Neural cell (in vitro differentiated cells): ENCODE measurements at regions not wholly inside any gene's neighbourhood (a gene's known extent, or its start where the extent isn't known, plus 50 kb on each side); places are given as distances from the start of the nearest gene placed in this dataset.

Experiments used
- H2AFZ ChIP-seq: fragments of 200-600, 300-800 bp; sonication (generic), shearing (Covaris generic); 2 replicates; pipeline ENCODE4 v1.6.0; 2014; ENCODE audit warnings: low read depth, mild to moderate bottlenecking, antibody characterized with exemption, low read length, moderate library complexity
- H3F3A ChIP-seq: fragments of 200-600 bp; shearing (Covaris generic); 2 replicates; pipeline ENCODE4 v1.6.1; 2016; ENCODE audit warnings: mild to moderate bottlenecking, moderate library complexity, mixed read lengths, antibody characterized with exemption, low read length; ENCODE audit not compliant: insufficient read depth, poor library complexity, severe bottlenecking
- H3K27ac ChIP-seq: fragments of 200-600, 300-800 bp; sonication (generic), shearing (Covaris generic); 2 replicates; pipeline ENCODE4 v1.5.1; 2014; ENCODE audit warnings: mild to moderate bottlenecking, low read length, moderate library complexity
- H3K27me3 ChIP-seq: fragments of 300-800, 200-600 bp; sonication (generic), shearing (Covaris generic); 2 replicates; pipeline ENCODE4 v1.6.0; 2014; ENCODE audit warnings: mild to moderate bottlenecking, low read depth, low read length, moderate library complexity; ENCODE audit not compliant: insufficient read depth
- H3K36me3 ChIP-seq: fragments of 300-800, 200-600 bp; sonication (generic), shearing (Covaris generic); 2 replicates; pipeline ENCODE4 v1.5.1; 2014; ENCODE audit warnings: mild to moderate bottlenecking, antibody characterized with exemption, low read length, moderate library complexity; ENCODE audit not compliant: insufficient read depth
- H3K4me2 ChIP-seq: fragments of 300-800, 200-600 bp; sonication (generic), shearing (Covaris generic); 2 replicates; pipeline ENCODE4 v1.6.0; 2014; ENCODE audit warnings: mild to moderate bottlenecking, low read length
- H3K4me3 ChIP-seq: fragments of 300-800, 200-600 bp; sonication (generic), shearing (Covaris generic); 2 replicates; pipeline ENCODE4 v1.5.1; 2014; ENCODE audit warnings: mild to moderate bottlenecking, low read length, moderate library complexity
- H3K79me2 ChIP-seq: fragments of 200-600 bp; shearing (Covaris generic); replicated peaks from 2 replicates; pipeline ENCODE4 v1.6.0; 2014; ENCODE audit warnings: mild to moderate bottlenecking, low read length, moderate library complexity; ENCODE audit not compliant: insufficient read depth
- H3K9ac ChIP-seq: fragments of 300-800, 200-600 bp; sonication (generic), shearing (Covaris generic); 2 replicates; pipeline ENCODE4 v1.6.1; 2016; ENCODE audit warnings: mild to moderate bottlenecking, low read length, mixed read lengths
- H3K9me2 ChIP-seq: fragments of 200-600 bp; shearing (Covaris generic); 2 replicates; pipeline ENCODE4 v1.6.1; 2016; ENCODE audit warnings: mild to moderate bottlenecking, low read length, mixed read lengths; ENCODE audit not compliant: insufficient read depth
- H3K9me3 ChIP-seq: fragments of 200-600, 300-800 bp; sonication (generic), shearing (Covaris generic); 2 replicates; pipeline ENCODE4 v1.6.1; 2016; ENCODE audit warnings: mild to moderate bottlenecking, mixed run types, low read length, moderate library complexity, mixed read lengths
- H4K20me1 ChIP-seq: fragments of 200-600 bp; shearing (Covaris generic); 2 replicates; pipeline ENCODE4 v1.6.1; 2016; ENCODE audit warnings: mild to moderate bottlenecking, mixed run types; ENCODE audit not compliant: insufficient read depth
- EP300 ChIP-seq: fragments of 450-650 bp; conservative IDR thresholded peaks from 2 replicates; pipeline ENCODE4 v1.6.1; 2014; ENCODE audit warnings: antibody characterized with exemption, mild to moderate bottlenecking, moderate library complexity; ENCODE audit not compliant: poor library complexity, severe bottlenecking
- EZH2 ChIP-seq: fragments of 200-600, 300-800 bp; shearing (Covaris generic), sonication (generic); IDR thresholded peaks from 2 replicates; pipeline ENCODE4 v1.6.1; 2014; ENCODE audit warnings: antibody characterized with exemption, low read length, borderline replicate concordance, mild to moderate bottlenecking; ENCODE audit not compliant: insufficient read depth, poor library complexity, severe bottlenecking
- MXI1 ChIP-seq: fragments of 450-650 bp; conservative IDR thresholded peaks from 2 replicates; pipeline ENCODE4 v1.6.1; 2014; ENCODE audit warnings: antibody characterized with exemption, mild to moderate bottlenecking; ENCODE audit not compliant: poor library complexity, severe bottlenecking
- POLR2AphosphoS5 ChIP-seq: IDR thresholded peaks from 2 replicates; pipeline ENCODE4 v1.6.1; 2012
- RAD21 ChIP-seq: fragments of 450-650 bp; conservative IDR thresholded peaks from 2 replicates; pipeline ENCODE4 v1.6.1; 2014; ENCODE audit warnings: antibody characterized with exemption, mild to moderate bottlenecking, moderate library complexity
- SMC3 ChIP-seq: fragments of 450-650 bp; conservative IDR thresholded peaks from 2 replicates; pipeline ENCODE4 v1.6.1; 2014; ENCODE audit warnings: antibody characterized with exemption, mild to moderate bottlenecking, moderate library complexity; ENCODE audit not compliant: poor library complexity
- TAF1 ChIP-seq: IDR thresholded peaks from 2 replicates; pipeline ENCODE4 v1.6.1; 2012; ENCODE audit warnings: low read depth
- TF ChIP-seq, protein P1 (sequence below): IDR thresholded peaks from 2 replicates; pipeline ENCODE4 v1.6.1; 2012; ENCODE audit warnings: borderline replicate concordance
- TF ChIP-seq, protein P2 (sequence below): fragments of 450-650 bp; IDR thresholded peaks from 2 replicates; pipeline ENCODE4 v1.5.1; 2014; ENCODE audit warnings: antibody characterized with exemption, mild to moderate bottlenecking, moderate library complexity; ENCODE audit not compliant: poor library complexity, severe bottlenecking

- H3K4me3 ChIP-seq = no peak overlapping the region
- no peaks in the 10 kb centered on the region for H3F3A ChIP-seq
- no peak overlapping the region for H3K9ac ChIP-seq
- no peaks in the 10 kb centered on the region for H3K79me2 ChIP-seq
- H3K27ac ChIP-seq = no peak overlapping the region
- TF ChIP-seq SMC3 (no peak), MXI1 (no peak), POLR2AphosphoS5 (no peak), EP300 (no peak), EZH2 (no peak), TAF1 (no peak), RAD21 (no peak)
- TF ChIP-seq, protein P1, sequence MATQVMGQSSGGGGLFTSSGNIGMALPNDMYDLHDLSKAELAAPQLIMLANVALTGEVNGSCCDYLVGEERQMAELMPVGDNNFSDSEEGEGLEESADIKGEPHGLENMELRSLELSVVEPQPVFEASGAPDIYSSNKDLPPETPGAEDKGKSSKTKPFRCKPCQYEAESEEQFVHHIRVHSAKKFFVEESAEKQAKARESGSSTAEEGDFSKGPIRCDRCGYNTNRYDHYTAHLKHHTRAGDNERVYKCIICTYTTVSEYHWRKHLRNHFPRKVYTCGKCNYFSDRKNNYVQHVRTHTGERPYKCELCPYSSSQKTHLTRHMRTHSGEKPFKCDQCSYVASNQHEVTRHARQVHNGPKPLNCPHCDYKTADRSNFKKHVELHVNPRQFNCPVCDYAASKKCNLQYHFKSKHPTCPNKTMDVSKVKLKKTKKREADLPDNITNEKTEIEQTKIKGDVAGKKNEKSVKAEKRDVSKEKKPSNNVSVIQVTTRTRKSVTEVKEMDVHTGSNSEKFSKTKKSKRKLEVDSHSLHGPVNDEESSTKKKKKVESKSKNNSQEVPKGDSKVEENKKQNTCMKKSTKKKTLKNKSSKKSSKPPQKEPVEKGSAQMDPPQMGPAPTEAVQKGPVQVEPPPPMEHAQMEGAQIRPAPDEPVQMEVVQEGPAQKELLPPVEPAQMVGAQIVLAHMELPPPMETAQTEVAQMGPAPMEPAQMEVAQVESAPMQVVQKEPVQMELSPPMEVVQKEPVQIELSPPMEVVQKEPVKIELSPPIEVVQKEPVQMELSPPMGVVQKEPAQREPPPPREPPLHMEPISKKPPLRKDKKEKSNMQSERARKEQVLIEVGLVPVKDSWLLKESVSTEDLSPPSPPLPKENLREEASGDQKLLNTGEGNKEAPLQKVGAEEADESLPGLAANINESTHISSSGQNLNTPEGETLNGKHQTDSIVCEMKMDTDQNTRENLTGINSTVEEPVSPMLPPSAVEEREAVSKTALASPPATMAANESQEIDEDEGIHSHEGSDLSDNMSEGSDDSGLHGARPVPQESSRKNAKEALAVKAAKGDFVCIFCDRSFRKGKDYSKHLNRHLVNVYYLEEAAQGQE = no peak
- TF ChIP-seq, protein P2, sequence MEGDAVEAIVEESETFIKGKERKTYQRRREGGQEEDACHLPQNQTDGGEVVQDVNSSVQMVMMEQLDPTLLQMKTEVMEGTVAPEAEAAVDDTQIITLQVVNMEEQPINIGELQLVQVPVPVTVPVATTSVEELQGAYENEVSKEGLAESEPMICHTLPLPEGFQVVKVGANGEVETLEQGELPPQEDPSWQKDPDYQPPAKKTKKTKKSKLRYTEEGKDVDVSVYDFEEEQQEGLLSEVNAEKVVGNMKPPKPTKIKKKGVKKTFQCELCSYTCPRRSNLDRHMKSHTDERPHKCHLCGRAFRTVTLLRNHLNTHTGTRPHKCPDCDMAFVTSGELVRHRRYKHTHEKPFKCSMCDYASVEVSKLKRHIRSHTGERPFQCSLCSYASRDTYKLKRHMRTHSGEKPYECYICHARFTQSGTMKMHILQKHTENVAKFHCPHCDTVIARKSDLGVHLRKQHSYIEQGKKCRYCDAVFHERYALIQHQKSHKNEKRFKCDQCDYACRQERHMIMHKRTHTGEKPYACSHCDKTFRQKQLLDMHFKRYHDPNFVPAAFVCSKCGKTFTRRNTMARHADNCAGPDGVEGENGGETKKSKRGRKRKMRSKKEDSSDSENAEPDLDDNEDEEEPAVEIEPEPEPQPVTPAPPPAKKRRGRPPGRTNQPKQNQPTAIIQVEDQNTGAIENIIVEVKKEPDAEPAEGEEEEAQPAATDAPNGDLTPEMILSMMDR = no peak
- no peak overlapping the region for H2AFZ ChIP-seq
- H3K4me2 ChIP-seq = no peak overlapping the region
- H4K20me1 ChIP-seq = no peaks in the 10 kb centered on the region
- H3K9me2 ChIP-seq = no peaks in the 10 kb centered on the region
- no peaks in the 10 kb centered on the region for H3K27me3 ChIP-seq
- H3K36me3 ChIP-seq = no peaks in the 10 kb centered on the region
- H3K9me3 ChIP-seq = no peaks in the 10 kb centered on the region
Measured at GRCh38 chr1:181936269-181936668, 125.2 kb downstream of the ZNF648 start.

DNA sequence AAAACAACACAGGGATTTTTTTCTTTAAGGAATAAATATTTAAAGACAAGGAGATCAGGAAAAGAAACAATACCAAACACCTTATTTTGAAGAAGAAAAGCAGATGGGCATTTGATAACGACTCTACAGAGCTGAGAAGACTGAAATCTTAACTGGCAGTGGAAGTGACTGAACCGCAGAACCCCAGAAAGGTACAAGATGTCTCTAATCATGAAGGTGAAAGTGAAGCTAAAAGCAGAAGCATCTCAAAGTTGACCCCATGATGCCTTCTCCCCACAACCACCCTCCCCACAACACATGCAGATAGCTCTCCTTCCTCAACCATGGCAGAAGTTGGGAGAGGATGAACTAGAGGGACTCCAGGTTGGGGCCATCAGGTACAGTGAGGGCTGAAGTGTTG, 129.6 kb downstream of the ZNF648 start:
- Histone ChIP-seq H3K4me3 (no peak overlapping the region), H3K27ac (no peak overlapping the region), H4K20me1 (no peaks in the 10 kb centered on the region), H3K36me3 (no peaks in the 10 kb centered on the region), H3K9me2 (no peaks in the 10 kb centered on the region), H2AFZ (no peak overlapping the region), H3K9ac (no peak overlapping the region), H3K9me3 (no peaks in the 10 kb centered on the region), H3K27me3 (no peaks in the 10 kb centered on the region), H3F3A (no peaks in the 10 kb centered on the region), H3K79me2 (no peaks in the 10 kb centered on the region), H3K4me2 (no peak overlapping the region)
- TF ChIP-seq TAF1 = no peak
- TF ChIP-seq POLR2AphosphoS5 = no peak
- TF ChIP-seq, protein P2 = no peak
- TF ChIP-seq, protein P1 = no peak
- no peak for TF ChIP-seq MXI1
- no peak for TF ChIP-seq EP300
- TF ChIP-seq RAD21 = no peak
- TF ChIP-seq EZH2 = no peak
- TF ChIP-seq SMC3 = no peak
